HG03469 (cell line): ENCODE measurements at regions not wholly inside any gene's neighbourhood (a gene's known extent, or its start where the extent isn't known, plus 50 kb on each side); places are given as distances from the start of the nearest gene placed in this dataset.
"Not testable (repeated sequence)": the region's sequence is repeated elsewhere in the genome, so short reads cannot be mapped to it uniquely, and the experiment has no call there.

ENCODE experiments used
- ATAC-seq: cut with Tn5 transposase; IDR thresholded peaks from one replicate; pipeline ENCODE4 v1.9.1; 2021; ENCODE audit warnings: mild to moderate bottlenecking, moderate library complexity, moderate number of reproducible peaks; ENCODE audit not compliant: unreplicated experiment

DNA sequence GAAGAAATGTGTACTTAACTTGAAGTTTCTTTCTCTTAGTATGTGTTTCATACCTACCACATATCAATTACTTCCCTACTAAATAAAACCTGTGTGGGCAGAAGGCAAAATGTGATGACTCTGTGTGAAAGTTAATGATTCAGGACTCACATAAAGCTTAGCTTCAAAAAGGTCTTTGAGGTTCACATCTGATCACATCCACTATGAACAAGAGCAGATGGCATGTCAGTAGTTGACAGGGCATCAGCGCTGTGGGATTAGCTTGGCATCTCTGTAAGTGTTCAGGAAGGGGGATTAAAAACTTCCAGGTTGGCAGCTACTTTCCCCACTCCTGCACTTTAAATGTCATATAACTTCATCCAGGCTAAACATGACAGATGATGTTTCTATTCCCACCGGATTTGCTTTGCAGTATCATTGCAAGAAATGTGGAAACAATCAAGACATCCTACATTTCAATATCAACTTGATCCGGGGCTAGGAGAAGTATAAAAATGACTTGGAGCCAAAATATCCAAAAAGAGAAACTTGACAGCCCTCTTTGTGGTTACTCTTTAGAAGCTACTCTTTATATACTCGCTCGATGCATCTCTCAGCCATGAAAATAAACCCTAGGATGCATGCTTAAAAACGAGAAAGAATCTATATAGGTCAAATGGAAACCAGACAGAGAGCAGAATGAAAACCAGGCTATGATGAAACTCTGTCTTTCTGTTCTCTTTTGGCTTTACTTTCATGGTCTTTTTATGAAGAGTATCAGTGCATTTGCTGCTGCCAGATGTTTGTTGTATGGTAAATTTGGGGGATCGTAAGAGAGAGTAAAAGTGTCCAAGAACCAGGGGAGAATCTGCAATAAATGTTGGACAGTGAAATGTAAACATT is 273.1 kb upstream of the ALCAM start:
- ATAC-seq: no peak

DNA sequence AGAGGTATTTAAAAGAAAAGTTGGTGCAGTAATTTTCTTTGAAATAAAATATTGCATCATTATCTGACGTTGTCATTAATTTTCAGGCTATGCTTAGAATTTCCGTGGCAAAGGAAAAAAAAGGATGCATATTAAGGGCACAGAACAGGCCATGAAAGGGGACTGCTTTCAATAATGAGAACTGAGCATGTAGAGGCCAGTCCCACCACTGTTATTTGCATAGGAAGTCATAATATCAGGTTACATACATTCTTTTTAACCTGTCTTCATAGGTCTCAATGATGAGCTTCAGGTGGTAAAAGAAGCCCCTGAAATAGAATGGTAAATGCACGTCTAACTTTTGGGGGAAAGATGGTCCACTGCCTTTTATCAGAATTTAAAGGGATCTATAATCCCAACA is 272.1 kb upstream of the ALCAM start:
- ATAC-seq: no peak

DNA sequence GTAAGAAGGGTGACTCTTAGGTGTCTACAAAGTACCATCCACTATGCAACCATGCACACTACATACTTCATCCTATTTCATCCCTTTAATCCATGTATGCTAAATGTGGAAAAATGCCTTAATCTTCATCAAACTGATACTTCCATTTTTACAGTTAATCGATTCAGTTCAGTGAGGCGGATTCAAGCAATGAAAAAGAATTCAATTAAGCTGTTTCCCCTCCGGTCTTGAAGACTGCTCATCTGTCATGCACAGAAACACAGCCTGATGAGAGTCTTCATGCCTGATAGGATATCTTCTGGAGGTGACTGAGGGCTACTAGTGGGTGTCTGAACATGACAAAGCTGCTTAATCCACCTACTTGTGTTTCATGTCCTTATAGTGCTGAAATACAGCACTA is 270.6 kb upstream of the ALCAM start:
- no peak for ATAC-seq

DNA sequence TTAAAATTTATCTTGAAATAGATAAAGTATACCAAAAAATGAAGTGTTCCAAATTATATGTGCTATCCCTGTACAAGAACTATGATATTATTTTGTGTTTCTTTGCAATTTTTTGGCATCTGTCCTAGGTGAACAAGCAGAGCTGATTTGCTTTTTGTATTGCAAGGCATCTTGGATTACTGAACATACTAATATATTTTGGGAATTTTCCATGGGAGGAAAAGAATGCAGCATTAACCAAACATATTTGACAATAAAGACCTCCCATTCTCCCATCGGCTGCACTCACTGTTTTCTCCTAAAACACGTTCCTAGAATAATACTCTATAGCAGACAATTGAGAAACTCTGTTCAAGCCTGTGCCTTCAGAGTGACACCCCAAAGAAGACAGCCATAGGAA is 265.1 kb upstream of the ALCAM start:
- no peak for ATAC-seq

GRCh38 chr3:105103139-105103538 is 263.6 kb upstream of the ALCAM start:
- ATAC-seq: no peak

DNA sequence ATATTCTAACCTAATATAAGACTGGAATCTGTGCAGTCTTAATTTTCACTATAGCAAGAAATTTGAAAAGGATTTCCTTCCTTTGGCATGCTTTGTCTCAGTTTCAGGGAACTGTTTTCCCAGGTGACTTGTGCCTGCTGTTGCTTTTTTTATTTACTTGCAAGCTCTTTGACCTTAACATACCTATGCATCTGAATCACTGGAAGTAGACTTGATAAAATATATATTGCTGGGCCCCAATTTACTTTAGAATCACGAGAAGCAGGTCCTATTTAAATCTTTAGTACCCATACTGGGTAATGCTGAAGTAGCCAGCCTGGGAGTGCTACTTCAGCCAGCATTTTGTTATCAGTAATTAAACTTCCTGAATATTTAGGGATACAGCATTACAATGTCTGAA is 257.9 kb upstream of the ALCAM start:
- no peak for ATAC-seq

GRCh38 chr3:105118905-105119304 is 247.8 kb upstream of the ALCAM start:
- ATAC-seq: no peak

GRCh38 chr3:105119801-105120340 is 246.8 kb upstream of the ALCAM start:
- ATAC-seq: no peak

DNA sequence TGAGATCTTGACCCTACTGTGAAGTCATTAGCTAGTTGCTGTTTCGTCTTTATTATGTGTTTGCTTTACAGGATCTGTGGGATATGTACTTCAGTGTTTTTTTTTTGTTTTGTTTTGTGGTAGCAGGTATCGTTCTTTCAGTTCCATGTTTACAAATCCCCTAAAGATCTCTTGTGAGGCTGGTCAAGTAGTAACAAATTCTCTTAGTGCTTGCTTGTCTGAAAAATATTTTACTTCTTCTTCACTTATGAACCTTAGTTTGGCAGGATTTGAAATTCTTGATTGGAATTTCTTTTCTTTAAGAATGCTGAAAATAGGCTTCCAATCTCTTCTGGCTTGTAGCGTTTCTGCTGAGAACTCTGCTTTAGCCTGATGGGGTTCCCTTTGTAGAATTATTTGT is 235.8 kb upstream of the ALCAM start:
- no peak for ATAC-seq

DNA sequence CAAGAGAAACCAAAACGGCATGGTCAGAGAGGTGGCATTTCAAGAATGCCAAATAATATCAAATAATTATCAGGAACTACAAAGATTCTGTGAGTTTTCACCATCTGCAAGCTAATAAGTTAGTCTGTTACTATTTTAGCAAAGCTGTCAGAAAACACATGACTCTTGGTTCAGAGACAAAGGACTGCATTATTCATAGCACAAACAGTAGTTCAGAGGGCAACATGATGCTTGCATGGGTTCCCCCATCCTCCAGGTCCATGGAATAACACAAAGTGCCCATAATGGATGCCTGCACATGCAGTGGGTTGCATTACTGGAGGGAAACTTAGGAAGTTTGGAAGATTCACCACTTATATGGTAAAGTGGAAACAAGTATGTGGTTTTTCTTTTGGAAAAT is 228.8 kb upstream of the ALCAM start:
- no peak for ATAC-seq

GRCh38 chr3:105139881-105140560 is 226.7 kb upstream of the ALCAM start:
- ATAC-seq: no peak

- no peak for ATAC-seq
Observed at GRCh38 chr3:105140899-105141367, 225.8 kb upstream of the ALCAM start.

- ATAC-seq: no peak
Observed at GRCh38 chr3:105144837-105145236, 221.9 kb upstream of the ALCAM start.

DNA sequence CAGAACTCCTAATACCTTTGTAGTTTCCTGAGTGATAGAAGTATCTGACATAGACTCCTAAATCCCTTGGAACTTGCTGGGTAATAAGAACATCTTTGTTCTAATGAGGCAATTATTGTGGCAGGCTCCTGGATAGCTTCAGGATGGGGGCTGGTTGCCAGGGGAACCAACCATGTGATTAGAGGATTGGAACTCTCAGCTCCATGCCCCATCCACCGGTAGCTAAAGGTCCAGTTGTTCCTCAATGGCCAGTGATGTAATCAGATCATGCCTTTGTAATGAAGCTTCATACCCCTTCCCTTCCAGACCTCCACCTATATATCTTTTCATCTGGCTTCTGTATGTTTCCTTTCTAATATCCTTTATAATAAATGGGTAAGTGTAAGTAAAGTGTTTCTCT is 221.2 kb upstream of the ALCAM start:
- ATAC-seq: no peak

- not testable (repeated sequence) for ATAC-seq
Observed at GRCh38 chr3:105149197-105149596, 217.5 kb upstream of the ALCAM start.

DNA sequence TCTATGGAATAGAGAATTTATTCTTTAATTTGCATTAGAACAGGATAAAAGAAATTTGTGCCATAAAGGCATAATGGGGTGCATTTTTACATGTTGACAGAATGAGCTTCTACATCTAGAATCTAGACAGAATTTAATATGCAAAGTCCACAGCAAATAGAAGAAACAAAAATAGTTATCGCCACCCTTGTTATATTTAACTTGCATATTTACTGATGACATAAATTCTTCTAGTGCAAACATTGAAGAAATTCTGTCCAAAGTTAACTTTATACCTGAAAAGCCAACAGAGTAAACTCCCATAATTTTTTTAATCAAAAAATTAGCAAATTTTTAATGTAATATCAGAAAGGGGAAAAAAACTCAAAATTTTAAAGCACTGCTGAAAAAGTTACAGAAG is 213.7 kb upstream of the ALCAM start:
- no peak for ATAC-seq

DNA sequence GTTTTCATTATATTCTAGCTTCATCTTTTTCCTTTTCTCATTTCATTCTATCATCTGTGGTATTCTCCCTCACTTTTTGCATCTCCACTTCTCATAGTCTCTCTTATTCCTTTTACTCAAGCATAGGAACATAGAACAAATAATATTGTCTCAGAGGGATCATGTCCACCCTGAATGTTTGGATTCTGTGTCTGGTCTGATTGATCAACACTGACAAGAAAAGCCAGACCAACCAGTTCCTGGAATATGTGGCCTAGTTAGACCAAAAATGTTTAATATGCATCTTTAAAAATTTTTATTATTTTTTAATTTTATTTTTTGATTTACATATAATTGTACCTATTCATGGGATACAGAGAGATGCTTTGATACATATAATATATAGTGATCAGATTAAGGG is 212.0 kb upstream of the ALCAM start:
- no peak for ATAC-seq

DNA sequence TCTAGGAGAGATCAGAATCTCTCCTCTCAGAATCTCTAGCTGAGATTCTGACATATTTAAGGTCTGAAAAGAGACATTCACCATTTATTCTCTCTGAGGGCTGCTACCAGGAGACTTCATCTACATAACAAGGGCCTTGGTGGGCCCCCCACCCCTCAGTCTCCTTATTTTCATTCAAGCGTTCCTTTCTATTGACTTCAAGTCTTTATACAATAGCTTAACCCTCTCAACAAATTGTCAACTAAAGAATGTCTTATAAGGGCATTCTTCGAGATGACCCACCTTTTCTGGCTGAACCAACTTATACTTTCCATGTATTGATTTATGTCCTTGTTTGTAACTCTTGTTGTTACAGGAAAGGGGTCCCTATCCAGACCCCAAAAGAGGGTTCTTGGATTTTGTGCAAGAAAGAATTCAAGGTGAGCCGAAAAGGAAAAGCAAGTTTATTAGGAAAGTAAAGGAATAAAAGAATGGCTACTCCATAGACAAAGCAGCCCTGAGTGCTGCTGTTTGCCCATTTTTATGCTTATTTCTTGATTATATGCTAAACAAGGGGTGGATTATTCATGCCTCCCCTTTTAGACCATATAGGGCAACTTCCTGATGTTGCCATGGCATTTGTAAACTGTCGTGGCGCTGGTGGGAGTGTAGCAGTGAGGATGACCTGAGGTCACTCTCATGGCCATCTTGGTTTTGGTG is 209.5 kb upstream of the ALCAM start:
- ATAC-seq: no peak

DNA sequence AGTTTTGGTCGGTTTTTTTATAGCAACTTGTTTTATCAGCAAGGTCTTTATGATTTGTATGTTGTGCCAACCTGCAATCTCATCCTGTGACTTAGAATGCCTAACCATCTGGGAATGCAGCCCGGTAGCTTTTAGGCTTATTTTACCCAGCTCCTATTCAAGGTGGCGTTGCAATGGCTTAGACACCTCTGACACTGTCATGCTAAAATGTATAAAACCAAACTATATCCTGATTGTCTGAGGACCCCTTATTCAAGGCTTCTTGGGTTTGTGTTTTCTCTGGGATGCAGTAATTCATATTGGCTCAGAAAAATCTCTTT is 209.0 kb upstream of the ALCAM start:
- ATAC-seq: no peak

GRCh38 chr3:105158286-105158685 is 208.4 kb upstream of the ALCAM start:
- ATAC-seq: no peak

GRCh38 chr3:105162448-105162847 is 204.3 kb upstream of the ALCAM start:
- no peak for ATAC-seq

DNA sequence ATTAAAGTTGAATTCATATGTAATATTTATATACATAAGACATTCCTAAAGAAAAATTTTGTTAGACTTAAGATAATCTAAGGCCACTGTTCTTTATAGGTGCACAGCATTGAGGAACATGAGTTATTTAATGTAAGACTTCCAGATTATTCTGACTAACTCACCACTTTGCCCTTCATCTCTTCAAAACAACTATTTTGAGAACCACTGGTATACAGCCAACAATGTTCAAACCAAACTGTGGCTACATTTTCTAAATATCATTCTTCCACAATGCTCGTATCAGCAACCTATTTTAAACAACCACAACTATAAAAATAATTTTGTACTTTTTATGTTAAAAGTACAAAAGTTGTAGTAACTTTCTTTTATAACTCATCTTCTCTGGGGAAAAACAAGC is 199.8 kb upstream of the ALCAM start:
- ATAC-seq: no peak
